ENCODE measurements at regions not wholly inside any gene's neighbourhood (a gene's known extent, or its start where the extent isn't known, plus 50 kb on each side); places are given as distances from the start of the nearest gene placed in this dataset.

- DNase-seq (ENCODE audit: low spot score): no peak
Measured at GRCh38 chr1:55974714-55975441, 604.5 kb downstream of the PLPP3 start.

DNA sequence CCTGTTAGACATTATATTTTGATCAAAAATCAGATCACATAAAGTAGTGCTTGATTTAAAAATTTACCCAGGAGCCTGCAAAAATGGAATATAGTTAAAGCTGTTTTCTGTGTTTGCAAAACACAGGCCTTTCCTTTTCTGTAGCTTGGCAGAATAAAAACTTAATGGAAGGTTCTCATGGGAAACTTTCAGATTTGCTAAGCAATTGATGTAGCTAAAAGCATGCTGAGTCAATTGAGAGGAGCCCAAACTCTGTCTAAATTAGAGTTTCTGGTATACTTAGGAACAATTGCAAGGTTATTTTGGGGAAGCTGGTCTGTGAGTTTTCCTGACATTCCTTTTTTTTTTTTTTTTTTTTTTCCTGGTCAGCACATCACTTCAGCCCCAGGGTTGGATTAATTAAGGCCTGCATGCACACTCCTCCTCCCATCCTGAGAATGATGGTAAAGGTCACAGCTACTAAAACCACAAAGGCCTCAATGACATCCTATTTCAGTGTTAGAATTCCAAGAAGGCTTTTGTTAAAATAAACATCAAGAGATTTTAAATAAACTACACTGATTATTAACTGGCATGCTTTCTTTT is 608.7 kb downstream of the PLPP3 start:
- DNase-seq (ENCODE audit: low spot score): no peak

DNA sequence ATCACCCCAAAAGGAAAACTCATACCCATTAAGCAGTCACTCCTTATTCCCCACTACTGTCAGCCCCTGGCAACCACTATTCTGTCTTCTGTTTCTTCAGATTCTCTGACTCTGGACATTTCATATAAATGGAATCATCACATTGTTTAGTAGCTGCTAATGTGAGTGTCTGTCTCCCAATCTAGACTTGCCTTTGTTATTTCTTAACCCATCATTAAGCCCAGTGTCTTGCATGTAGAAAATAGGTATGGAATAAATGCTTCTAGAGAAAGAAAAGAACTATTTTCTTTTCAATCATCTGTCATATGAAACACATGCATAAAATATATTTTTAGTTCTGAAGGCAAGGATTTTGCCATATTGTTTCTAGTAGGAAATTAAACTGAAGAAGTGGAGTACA is 610.0 kb downstream of the PLPP3 start:
- DNase-seq (ENCODE audit: low spot score): no peak

- DNase-seq (ENCODE audit: low spot score): no peak
Measured at GRCh38 chr1:55968661-55969060, 610.7 kb downstream of the PLPP3 start.

DNA sequence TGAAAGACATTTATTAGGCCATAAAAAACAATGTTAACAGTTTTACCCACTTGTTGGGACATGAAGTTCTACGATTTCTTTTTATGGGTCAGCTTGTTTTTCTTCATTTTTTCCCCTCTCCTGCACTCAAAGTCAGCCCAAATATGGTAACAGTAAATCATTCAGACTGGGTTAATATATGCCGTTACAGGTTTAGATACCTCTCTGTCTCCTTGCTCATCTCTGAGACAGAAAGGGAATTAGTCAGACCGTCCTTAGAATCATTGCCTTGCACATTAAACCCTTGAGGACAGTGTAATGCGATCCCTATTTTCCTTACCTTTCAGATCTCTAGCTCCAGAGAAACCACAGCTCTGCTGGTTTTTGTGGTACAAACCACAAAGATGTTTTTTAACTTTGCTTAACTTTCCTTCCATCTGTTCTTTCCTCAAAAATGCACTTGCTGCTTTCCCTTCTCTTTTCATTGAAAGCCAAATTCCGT is 613.3 kb downstream of the PLPP3 start:
- DNase-seq (ENCODE audit: low spot score): no peak

DNA sequence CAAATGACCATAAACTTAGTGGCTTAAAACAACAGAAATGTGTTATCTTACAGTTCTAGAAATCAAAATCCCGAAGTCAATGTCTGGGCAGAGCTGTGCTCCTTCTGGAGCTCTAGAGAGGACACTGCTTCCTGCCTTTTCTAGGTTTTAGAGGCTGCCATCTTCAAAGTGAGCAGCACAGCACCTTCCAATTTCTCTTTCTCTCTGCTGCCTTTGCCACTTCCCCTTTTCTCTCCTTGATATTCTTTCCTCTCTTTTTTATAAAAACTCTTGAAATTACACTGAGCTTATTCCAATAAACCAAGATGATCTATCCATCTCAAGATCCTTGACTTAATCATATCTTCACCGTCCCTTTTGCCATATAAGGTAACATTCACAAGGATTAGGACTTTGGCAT is 616.9 kb downstream of the PLPP3 start:
- no peak for DNase-seq (ENCODE audit: low spot score)

GRCh38 chr1:55959136-55959548 is 620.2 kb downstream of the PLPP3 start:
- no peak for DNase-seq (ENCODE audit: low spot score)

GRCh38 chr1:55958498-55958897 is 620.9 kb downstream of the PLPP3 start:
- DNase-seq (ENCODE audit: low spot score): no peak

GRCh38 chr1:55957276-55957675 is 622.1 kb downstream of the PLPP3 start:
- DNase-seq (ENCODE audit: low spot score): no peak

DNA sequence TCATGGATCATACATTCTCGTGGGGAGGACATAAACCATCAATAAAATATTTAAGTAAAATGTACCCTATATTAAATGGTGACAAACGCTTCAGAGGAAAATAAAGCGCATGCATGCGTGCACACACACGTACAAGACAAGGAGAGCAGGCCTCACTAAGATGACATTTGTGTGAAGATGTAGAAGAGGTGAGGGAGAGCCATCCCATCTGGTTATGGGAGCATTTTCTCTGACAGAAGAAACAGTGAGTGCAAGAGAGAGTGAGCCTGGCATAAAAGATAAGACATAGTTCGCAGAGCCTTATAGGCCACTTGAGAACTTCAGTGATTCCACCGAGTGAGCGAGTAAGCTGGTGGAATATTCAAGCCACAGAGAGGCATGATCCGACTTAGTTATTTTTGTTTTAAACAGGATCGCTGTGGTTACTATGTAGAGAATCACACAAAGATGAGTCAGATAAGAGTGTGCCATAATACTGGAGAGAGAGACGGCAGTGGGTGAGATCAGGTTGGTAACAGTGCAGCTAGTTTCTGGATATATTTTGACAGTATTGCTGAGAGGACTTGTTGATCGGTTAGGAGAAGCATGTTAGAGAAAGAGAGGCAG is 624.2 kb downstream of the PLPP3 start:
- DNase-seq (ENCODE audit: low spot score): no peak

DNA sequence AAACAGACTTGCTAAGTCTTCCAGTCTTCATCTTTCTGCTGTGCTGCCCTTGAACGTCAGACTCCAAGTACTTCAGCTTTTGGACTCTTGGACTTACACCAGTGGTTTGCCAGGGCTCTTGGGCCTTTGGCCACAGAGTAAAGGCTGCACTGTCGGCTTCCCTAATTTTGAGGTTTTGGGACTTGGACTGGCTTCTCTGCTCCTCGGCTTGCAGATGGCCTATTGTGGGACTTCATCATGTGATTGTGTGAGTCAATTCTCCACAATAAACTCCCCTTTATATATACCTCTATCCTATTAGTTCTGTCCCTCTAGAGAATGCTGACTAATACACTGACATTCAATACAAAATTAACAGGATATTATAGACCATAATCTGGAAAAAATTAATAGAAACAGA is 628.1 kb downstream of the PLPP3 start:
- no peak for DNase-seq (ENCODE audit: low spot score)

DNA sequence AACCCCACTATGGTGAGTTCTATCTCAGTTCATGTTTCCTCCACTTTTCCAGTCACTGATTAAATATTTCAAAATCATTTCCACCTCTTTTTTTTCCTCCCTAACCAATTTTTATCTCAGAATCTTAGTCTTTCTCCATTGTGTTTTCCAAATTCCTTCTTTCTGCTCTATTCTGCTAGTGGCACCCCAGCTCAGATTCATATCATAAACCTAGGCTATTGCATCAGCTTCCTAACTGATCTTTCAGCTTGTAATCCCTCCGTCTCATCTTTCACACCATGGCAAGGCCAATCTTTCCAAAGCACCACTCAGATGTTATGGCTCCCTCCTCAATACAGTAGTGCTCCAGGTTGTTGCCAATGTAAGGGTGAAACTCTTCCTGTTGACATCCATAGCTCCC is 631.9 kb downstream of the PLPP3 start:
- no peak for DNase-seq (ENCODE audit: low spot score)

DNA sequence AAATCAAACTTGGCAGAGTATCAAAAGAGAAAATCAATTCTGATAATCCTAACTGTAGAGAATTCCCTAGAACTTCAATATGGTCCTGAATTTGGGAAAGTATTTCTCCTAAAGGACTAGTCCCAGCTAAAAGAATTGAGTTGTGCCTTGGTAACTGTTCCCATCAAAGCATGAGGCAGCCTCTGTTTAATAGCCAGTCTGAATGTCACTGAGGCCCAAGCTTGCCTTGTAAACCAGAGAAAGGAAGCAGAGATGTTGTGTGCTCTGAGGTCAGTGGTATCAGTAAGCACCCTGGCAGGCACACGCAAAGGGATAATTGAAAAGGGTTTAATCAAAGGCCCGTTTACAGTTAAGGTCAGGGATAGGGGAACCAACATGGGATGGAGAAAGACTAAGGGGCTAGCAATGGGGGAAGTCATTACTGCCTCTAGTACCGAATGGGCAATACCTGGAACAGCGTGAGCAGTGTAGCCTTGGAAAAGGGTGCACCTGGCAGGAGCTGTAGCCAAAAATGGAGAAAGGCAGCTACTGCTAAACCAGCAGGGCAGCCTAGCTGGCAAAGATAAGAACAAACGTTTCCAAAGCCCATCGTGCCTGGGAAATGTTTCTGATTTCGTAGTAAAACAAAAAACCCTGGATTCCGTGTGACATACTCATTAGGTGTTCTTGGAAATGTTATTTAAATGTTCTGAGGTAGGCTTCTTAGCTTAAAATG is 635.5 kb downstream of the PLPP3 start:
- no peak for DNase-seq (ENCODE audit: low spot score)

DNA sequence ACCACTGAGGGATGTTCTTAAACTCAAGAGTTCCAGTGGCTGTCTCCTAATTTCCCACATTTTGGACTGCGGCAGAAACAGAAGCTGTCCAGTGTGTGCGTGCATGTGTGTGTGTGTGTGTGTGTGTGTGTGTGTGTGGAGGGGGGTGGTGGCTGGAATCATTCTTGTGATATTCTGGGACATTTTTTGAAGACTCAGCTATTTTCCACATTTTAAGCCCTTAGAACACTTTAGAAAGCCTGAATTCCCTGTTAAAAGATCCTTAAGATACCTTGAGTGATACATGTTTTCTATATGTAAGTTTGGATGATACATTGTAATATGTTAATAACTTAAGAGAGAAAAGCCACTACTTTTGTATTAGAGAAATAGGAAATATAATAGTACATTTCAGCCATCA is 636.4 kb downstream of the PLPP3 start:
- DNase-seq (ENCODE audit: low spot score): no peak

- no peak for DNase-seq (ENCODE audit: low spot score)
Measured at GRCh38 chr1:55939866-55940265, 639.5 kb downstream of the PLPP3 start.

GRCh38 chr1:55938861-55939260 is 640.5 kb downstream of the PLPP3 start:
- no peak for DNase-seq (ENCODE audit: low spot score)

DNA sequence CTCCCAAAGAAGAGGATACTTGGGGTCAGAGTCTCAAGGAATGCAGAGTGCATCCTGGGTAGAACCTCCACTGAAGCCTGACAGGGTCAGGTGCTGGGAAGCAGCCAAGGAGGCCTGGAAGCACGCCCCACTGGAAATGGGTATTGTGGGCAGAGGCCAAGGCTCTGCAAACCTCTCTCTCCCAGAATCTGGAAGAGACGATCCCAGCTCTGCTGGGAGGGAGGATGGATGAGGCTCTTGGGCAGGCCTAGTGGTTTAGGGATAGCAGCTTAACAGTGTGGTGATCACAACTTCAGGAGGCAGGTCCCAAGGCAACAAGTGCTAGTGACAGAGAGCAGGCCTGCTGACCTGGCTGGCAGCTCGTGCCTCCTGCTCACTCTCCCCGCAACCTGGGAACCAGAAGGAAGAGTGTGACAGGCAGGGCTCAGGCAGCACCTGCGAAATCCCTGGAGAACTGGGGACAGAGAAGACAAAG is 641.0 kb downstream of the PLPP3 start:
- DNase-seq (ENCODE audit: low spot score): no peak

DNA sequence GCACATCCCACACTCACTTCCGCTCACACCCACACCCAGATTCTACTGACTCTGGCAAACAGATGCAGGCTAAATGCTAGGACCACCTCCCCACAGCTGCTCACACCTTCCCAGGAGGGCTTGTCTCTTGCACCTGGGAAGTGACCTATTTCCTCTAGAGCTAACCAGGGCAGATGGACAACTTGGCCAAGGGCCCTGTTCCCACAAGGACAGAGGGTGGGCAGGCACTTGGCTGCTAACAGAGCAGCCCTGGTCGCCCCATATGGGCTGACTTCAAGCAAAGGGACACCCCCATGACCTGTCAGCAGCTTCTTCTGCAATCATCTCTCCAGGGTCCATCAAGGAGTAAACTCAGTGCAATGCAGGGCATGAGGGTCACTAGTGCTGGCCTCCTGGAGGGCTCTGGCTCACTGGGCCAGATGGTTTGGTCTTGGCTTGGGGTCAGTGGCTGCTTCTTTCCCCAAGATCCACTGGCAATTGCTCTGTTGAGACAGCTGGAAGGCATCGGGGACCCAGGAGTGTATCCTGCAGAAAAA is 641.5 kb downstream of the PLPP3 start:
- DNase-seq (ENCODE audit: low spot score): no peak

DNA sequence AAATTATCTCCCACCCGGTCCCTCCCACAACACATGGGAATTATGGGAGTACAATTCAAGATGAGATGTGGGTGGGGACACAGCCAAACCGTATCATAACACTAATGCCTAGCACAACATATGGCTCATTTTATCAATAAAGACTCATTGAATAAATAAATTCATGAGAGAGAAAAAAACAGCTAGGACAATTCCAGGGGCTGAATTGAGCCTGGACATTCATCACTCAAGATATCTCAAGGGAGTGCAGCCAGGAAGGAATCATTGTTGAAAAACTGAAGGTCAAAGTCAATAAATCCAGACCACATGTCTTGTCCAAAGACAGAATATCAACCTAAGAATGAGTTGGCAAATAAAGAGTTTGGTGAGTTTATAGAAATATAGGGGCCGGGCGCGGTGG is 644.1 kb downstream of the PLPP3 start:
- DNase-seq (ENCODE audit: low spot score): no peak

- DNase-seq (ENCODE audit: low spot score): no peak
Measured at GRCh38 chr1:55932402-55932801, 647.0 kb downstream of the PLPP3 start.

GRCh38 chr1:55931081-55931940 is 648.1 kb downstream of the PLPP3 start:
- DNase-seq (ENCODE audit: low spot score): no peak

Measured in CD4-positive, alpha-beta T cell treated with Interleukin-6 at 100 ng/mL for 8 hours (primary cell).